ENCODE measurements at regions not wholly inside any gene's neighbourhood (a gene's known extent, or its start where the extent isn't known, plus 50 kb on each side); places are given as distances from the start of the nearest gene placed in this dataset.
A peak's percentile ranks its signal among the peaks of the same experiment; 100 is the strongest.
"Not testable (repeated sequence)": the region's sequence is repeated elsewhere in the genome, so short reads cannot be mapped to it uniquely, and the experiment has no call there.

DNA sequence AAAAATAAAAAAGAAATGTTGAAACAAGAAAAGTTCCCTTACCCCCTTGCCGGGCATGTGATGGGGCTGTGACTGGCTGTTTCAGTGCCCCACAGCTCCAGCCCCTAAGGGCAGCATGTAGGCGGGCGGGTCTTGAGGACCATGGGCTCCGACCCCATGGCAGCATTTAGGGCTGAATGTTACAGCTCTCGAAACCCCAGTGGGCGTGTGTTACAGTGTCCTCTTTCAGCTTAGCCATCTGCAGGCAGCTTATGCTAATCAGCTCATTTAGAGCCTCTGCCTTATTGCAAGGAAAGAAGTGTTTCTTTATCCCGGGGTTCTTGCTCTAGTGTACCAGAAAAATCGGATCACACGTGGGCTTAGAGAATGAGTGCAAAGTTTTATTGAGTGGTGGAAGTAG lies 497.4 kb upstream of the CYLC2 start:
- FAIRE-seq: no peak

- not testable (repeated sequence) for FAIRE-seq
Measured at GRCh38 chr9:102486976-102487375, 508.2 kb upstream of the CYLC2 start.

- FAIRE-seq: no peak
Measured at GRCh38 chr9:102483651-102484050, 511.5 kb upstream of the CYLC2 start.

- peak; percentile 8 for FAIRE-seq
Measured at GRCh38 chr9:102482776-102483175, 512.4 kb upstream of the CYLC2 start.

DNA sequence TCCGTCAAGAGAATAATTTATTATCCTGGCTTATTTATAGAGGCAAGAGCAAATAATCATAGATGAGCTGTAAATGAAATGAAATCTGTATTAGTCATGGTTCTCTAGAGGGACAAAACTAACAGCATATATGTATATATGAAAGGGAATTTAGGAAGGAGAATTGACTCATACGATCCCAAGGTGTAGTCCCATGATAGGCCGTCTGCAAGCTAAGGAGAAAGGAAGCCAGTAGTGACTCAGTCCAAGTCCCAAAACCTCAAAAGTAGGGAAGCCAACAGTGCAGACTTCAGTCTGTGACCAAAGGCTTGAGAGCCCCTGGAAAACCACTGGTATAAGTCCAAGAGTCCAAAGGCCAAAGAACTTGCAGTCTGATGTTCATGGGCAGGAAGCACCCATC lies 515.9 kb upstream of the CYLC2 start:
- FAIRE-seq: no peak

DNA sequence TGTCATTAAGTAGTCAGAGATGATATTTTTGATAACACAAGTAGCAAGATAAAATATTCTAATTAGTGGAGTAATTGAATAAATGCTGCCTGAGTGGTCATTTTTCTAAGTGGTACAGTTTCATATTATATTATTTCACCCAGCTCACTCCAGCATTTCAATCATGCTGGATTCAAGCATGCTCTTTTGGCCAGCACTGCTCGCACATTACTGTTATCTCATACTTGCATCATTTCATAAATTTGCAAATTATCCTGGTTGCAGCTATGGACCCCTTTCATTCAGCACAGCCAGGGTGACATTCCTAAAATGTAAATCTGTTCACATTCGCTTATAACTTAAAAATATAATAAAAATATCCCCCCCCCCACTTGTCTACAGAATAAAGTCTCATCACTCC lies 520.8 kb upstream of the CYLC2 start:
- no peak for FAIRE-seq

- peak; percentile 39 for FAIRE-seq
Measured at GRCh38 chr9:102469430-102469829, 525.7 kb upstream of the CYLC2 start.

DNA sequence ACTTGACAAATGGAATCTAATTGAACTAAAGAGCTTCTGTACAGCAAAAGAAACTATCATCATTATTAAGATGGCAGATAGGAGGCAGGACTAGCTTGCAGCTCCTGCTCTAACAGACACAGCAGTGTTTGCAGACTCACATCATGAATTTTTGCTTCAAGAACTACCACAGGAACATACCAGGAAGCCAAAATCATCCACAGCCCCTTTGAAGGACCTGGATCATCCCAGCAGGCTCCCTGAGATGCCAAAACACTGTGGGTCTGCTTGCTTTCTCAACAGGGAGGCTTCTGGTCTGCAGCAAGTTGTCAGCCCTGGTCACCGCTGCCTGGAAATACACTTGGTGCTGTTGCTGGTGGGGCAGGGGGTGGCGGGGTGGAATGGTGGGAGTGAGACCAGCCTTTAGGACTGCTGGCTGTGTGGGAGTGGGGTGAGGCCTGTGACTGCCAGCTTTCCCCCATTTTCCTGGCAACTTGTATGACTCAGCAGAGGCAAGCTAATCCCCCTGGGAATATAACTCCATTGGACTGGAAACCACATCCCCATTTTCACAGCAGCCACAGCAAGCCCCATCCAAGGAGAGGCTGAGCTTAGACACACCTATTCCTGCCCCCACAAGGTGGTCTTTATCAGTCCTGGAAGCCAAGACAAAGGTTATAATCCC lies 533.8 kb upstream of the CYLC2 start:
- FAIRE-seq: no peak

DNA sequence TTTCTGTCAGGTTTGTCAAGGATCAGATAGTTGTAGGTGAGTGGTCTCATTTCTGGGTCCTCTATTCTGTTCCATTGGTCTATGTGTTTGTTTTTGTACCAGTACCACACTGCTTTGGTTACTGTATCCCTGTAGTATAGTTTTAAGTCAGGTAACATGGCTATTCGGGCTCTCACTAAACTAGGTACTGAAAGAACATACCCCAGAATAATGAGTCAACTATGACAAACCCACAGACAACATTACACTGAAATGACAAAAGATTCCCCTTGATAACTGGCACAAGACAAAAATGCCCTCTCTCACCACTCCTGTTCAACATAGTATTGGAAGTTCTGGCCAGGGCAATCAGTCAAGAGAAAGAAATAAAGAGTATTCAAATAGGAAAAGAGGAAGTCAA lies 535.3 kb upstream of the CYLC2 start:
- FAIRE-seq: no peak

- no peak for FAIRE-seq
Measured at GRCh38 chr9:102456562-102456961, 538.6 kb upstream of the CYLC2 start.

- no peak for FAIRE-seq
Measured at GRCh38 chr9:102445906-102446305, 549.2 kb upstream of the CYLC2 start.

- no peak for FAIRE-seq
Measured at GRCh38 chr9:102445181-102445747, 549.9 kb upstream of the CYLC2 start.

DNA sequence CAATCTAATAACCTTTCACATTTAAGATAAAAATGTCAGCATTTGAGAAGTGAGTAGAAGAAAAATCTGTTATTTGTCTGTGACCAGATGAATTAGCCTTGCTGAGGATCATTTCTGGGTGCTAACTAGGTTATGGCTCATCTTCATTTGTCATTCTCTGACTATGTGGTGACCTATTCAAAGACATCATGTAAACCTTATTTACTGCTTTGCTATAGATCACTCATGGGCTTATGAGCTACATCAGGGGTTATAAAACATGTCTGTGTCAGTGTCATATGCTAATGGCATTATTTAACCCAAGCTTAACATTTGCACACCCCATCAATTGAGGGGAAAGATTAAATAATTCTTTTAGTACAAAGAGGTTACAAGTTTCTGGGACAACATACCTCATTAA lies 555.5 kb upstream of the CYLC2 start:
- FAIRE-seq: no peak

DNA sequence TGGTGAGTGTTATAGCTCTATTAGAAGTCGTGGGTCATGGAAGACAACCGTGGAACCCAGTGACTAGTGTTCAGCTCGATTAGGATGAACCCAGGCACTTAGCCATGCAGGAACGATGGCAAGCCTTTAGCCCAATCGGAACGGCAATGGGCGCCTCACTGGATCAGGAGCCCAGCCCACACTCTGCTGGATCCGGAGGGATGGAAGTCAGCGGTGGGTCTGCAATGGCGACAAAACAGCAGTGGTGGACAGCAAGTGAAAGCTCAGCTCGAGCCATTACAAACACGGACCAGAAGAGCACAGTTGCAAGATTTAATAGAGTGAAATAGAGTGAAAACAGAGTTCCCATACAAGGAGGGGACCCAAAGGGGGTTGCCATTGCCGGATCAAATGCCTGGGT lies 558.5 kb upstream of the CYLC2 start:
- FAIRE-seq: not testable (repeated sequence)

- no peak for FAIRE-seq
Measured at GRCh38 chr9:102435427-102435826, 559.7 kb upstream of the CYLC2 start.

DNA sequence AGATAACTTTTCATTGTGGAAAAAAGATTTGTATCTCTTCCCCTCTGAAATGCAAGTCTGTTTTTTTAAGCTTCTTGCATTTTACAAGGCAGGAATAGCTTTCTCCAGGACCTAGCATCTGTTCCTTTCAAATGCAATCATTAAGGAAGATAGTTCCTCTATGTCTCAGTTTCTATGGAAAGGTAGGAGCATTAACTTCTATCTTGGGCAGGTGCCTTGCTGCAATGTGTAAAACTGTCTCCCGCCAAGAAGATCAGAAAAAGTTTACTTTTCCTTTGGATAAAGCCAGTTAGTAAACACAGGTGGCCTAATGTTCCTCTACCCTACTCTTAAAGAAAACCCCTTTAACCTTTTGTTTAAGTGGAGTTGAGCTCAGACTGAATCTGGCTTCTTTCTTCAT lies 560.6 kb upstream of the CYLC2 start:
- FAIRE-seq: no peak

DNA sequence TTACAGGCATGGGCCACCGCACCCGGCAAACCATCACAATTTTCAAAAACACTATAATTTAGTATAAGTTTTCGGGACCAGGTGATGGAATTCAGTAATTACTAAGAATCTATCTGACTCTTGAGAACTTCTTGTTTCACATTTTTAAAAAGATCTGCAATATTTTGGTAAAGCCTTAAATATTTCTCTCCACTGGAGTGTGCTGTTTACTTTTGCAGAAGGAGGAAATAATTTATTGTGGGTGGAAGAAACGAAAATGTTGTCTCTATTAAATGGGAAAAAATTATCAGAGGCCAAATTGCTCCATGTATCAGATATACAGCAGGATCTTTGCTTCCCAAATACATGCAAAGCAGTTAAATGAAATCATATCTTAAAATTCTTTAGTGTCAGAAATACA lies 566.8 kb upstream of the CYLC2 start:
- FAIRE-seq: no peak

DNA sequence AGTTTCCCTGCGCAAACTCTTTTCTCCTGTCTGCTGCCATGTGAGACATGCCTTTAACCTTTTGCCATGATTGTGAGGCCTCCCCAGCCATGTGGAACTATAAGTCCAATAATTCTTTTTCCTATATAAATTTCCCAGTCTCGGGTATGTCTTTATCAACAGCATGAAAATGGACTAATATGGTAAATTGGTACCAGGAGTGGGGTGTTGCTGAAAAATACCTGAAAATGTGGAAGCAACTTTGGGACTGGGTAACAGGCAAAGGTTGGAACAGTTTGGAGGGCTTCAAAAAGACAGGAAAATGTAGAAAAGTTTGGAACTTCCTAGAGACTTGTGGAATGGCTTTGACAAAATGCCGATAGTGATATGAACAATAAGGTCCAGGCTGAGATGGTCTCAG lies 578.9 kb upstream of the CYLC2 start:
- FAIRE-seq: not testable (repeated sequence)

- FAIRE-seq: no peak
Measured at GRCh38 chr9:102405218-102405867, 589.8 kb upstream of the CYLC2 start.

GRCh38 chr9:102403514-102403913 lies 591.6 kb upstream of the CYLC2 start:
- no peak for FAIRE-seq

- no peak for FAIRE-seq
Measured at GRCh38 chr9:102398205-102398604, 596.9 kb upstream of the CYLC2 start.

DNA sequence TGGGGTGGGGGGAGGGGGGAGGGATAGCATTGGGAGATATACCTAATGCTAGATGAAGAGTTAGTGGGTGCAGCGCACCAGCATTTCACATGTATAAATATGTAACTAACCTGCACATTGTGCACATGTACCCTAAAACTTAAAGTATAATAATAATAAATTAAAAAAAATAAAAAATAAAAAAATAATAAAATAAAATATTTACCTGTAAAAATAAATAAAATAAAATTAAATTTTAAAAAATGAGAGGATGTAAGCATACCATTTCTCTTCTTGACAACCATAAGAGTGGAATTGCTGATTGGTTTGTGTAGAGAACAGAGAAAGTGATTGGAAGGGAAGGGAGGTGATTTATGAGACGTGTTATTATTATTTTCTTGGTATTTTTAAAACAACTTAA lies 609.5 kb upstream of the CYLC2 start:
- peak; percentile 18 for FAIRE-seq

DNA sequence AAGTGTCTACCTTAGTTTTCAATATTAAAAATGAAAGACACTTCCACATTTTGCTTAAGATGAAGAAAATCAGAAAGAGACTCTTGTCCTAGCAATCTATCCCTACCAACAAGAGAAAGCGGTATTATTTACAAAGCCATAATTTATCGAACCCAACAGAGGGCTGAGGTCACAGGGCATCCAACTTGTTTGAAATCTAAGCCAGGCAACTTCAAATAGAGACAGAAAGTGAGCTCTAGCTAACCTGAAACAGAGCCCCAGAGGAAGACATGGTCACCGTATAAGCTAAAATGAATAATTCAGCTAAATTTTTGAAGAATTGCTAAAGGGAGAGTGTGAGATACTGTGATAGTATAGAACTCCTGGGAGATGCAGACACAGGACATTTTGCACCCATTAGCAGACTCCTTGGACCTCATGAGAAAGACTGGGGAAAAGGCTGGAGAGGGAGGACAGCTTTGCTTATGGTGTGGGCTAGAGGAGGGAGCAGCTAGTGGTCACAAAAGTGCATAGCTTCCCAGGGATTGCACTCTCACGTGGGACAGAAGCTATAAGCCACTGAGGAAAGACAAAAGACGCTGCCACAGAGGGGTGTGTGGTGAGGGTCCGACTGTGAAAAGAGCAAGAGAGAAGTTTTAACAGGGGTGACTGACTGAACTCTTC lies 624.2 kb upstream of the GRIN3A start:
- FAIRE-seq: no peak

- no peak for FAIRE-seq
Measured at GRCh38 chr9:102360846-102361245, 622.4 kb upstream of the GRIN3A start.

All from endometrium (tissue), 2 donors.